Lower lobe of right lung (tissue), 2 donors: ENCODE measurements at regions not wholly inside any gene's neighbourhood (a gene's known extent, or its start where the extent isn't known, plus 50 kb on each side); places are given as distances from the start of the nearest gene placed in this dataset.

ENCODE experiments used
- ATAC-seq, 2 donors: fragments of 200-7000 bp; cut with Tn5 transposase; one replicate each; pipeline ENCODE4 v1.9.1; 2020 to 2022; ENCODE audit warnings: mild to moderate bottlenecking in 2 of 2, moderate library complexity in 2 of 2
- DNase-seq: peaks from one replicate; pipeline ENCODE4 v3.0.0-alpha.2; 2020
- H3K27ac ChIP-seq: fragments of 200-600 bp; one replicate; pipeline ENCODE4 v1.8.0; 2022
- H3K27me3 ChIP-seq: fragments of 200-600 bp; one replicate; pipeline ENCODE4 v1.8.0; 2022; ENCODE audit warnings: low read depth
- H3K36me3 ChIP-seq: fragments of 200-600 bp; one replicate; pipeline ENCODE4 v1.8.0; 2022; ENCODE audit warnings: mild to moderate bottlenecking
- H3K4me1 ChIP-seq: fragments of 200-600 bp; one replicate; pipeline ENCODE4 v1.8.0; 2022
- H3K4me3 ChIP-seq: fragments of 200-600 bp; one replicate; pipeline ENCODE4 v1.8.0; 2022; ENCODE audit warnings: mild to moderate bottlenecking
- H3K9me3 ChIP-seq: fragments of 200-600 bp; one replicate; pipeline ENCODE4 v1.8.0; 2022
- CTCF ChIP-seq: fragments of 200-600 bp; IDR thresholded peaks from one replicate; pipeline ENCODE4 v1.8.0; 2022; ENCODE audit warnings: antibody characterized with exemption, mild to moderate bottlenecking
- intact Hi-C: fragments of 100-400 bp; cut with DNase I; formaldehyde crosslinking; loops from one replicate; pipeline ENCODE4 v1.11.0; 2022
- donor health status: DM: no; HTN: yes; CAD: no; lungs with severe emphysema.

- Histone ChIP-seq H3K27ac (peak overlapping the region; percentile 5), H3K4me3 (no peak overlapping the region), H3K4me1 (peaks cover 4% of the 10 kb centered on the region), H3K27me3 (no peaks in the 10 kb centered on the region), H3K9me3 (no peaks in the 10 kb centered on the region), H3K36me3 (no peaks in the 10 kb centered on the region)
- TF ChIP-seq CTCF = peak; percentile 35
- ATAC-seq (peak; percentile 42 to 47), DNase-seq (no peak)
- intact Hi-C loops = no loop called here
Observed at GRCh38 chr10:78852466-78853240, 216.1 kb upstream of the ZMIZ1 start.

GRCh38 chr10:78853864-78854263 is 214.9 kb upstream of the ZMIZ1 start:
- intact Hi-C loops = no loop called here
- no peak for DNase-seq
- H3K27me3 ChIP-seq = no peaks in the 10 kb centered on the region
- ATAC-seq = no peak
- H3K4me1 ChIP-seq = peaks cover 4% of the 10 kb centered on the region
- H3K4me3 ChIP-seq = no peak overlapping the region
- H3K27ac ChIP-seq = no peak overlapping the region
- H3K36me3 ChIP-seq = no peaks in the 10 kb centered on the region
- H3K9me3 ChIP-seq = no peaks in the 10 kb centered on the region
- no peak for TF ChIP-seq CTCF

GRCh38 chr10:78856421-78856820 is 212.3 kb upstream of the ZMIZ1 start:
- peak; percentile 42 to 45 for ATAC-seq
- Histone ChIP-seq H3K27me3 (no peaks in the 10 kb centered on the region), H3K9me3 (no peaks in the 10 kb centered on the region), H3K36me3 (no peaks in the 10 kb centered on the region), H3K4me3 (no peak overlapping the region), H3K4me1 (peaks cover 4% of the 10 kb centered on the region), H3K27ac (no peak overlapping the region)
- TF ChIP-seq CTCF = no peak
- DNase-seq = no peak
- intact Hi-C loops = no loop called here

GRCh38 chr10:78857193-78857592 is 211.6 kb upstream of the ZMIZ1 start:
- DNase-seq (no peak), ATAC-seq (no peak)
- intact Hi-C loops = no loop called here
- Histone ChIP-seq H3K27ac (no peak overlapping the region), H3K4me3 (no peak overlapping the region), H3K36me3 (no peaks in the 10 kb centered on the region), H3K9me3 (no peaks in the 10 kb centered on the region), H3K4me1 (peaks cover 4% of the 10 kb centered on the region), H3K27me3 (no peaks in the 10 kb centered on the region)
- TF ChIP-seq CTCF = no peak

- no peak for ATAC-seq
- Histone ChIP-seq H3K27ac (no peak overlapping the region), H3K4me3 (no peak overlapping the region), H3K27me3 (no peaks in the 10 kb centered on the region), H3K4me1 (peaks cover 4% of the 10 kb centered on the region), H3K9me3 (no peaks in the 10 kb centered on the region), H3K36me3 (no peaks in the 10 kb centered on the region)
- TF ChIP-seq CTCF = no peak
- intact Hi-C loops = no loop called here
- DNase-seq = no peak
Observed at GRCh38 chr10:78859266-78859665, 209.5 kb upstream of the ZMIZ1 start.
